ENCODE measurements at regions not wholly inside any gene's neighbourhood (a gene's known extent, or its start where the extent isn't known, plus 50 kb on each side); places are given as distances from the start of the nearest gene placed in this dataset.

- no peaks in the 10 kb centered on the region for H3K4me1 Mint-ChIP-seq
- H3K36me3 Mint-ChIP-seq (ENCODE audit: low read depth), result no peaks in the 10 kb centered on the region
- H3K9me3 Mint-ChIP-seq, result no peaks in the 10 kb centered on the region
- TF ChIP-seq CTCF (IDR thresholded peaks at IDR 0.05; ENCODE audit: unreplicated experiment in 3 of 3), result no peak
- no peak overlapping the region for H3K4me3 Mint-ChIP-seq
- H3K27me3 Mint-ChIP-seq (ENCODE audit: low read depth), result peaks cover 13% of the 10 kb centered on the region
- H3K27ac Mint-ChIP-seq, result no peak overlapping the region
These were observed 71.7 kb upstream of the DRD2 start for GRCh38 chr11:113546757-113547507.

DNA sequence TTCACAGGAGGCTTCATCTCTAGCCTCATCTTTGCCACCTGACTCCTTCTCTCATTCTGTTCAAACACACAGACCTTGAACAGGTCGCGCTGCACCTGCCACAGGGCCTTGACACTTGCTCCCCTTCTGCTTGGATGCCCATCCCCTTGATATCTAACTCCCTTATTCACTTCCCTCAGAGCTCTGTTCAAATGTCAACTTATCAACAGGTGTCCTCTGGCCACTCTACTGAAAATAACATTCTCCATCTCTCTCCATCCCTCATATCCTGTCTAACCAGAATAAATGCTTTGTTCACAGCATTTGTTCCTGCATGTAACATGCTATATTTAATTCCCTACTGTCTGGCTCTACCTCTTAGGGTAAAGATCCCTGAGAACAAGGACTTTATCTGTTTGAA, 67.2 kb upstream of the DRD2 start:
- no peaks in the 10 kb centered on the region for H3K4me1 Mint-ChIP-seq
- H3K27me3 Mint-ChIP-seq (ENCODE audit: low read depth), result peaks cover 28% of the 10 kb centered on the region

GRCh38 chr11:113540416-113541330, 65.5 kb upstream of the DRD2 start:
- Mint-ChIP-seq H3K36me3 (ENCODE audit: low read depth) (no peaks in the 10 kb centered on the region), H3K27ac (no peak overlapping the region), H3K4me3 (no peak overlapping the region), H3K4me1 (no peaks in the 10 kb centered on the region), H3K9me3 (no peaks in the 10 kb centered on the region), H3K27me3 (ENCODE audit: low read depth) (peaks cover 41% of the 10 kb centered on the region)
- TF ChIP-seq CTCF (IDR thresholded peaks at IDR 0.05; ENCODE audit: unreplicated experiment in 3 of 3), result no peak

More for the DNA sequence above, 67.2 kb upstream of the DRD2 start:
- H3K9me3 Mint-ChIP-seq, result no peaks in the 10 kb centered on the region
- H3K36me3 Mint-ChIP-seq (ENCODE audit: low read depth), result no peaks in the 10 kb centered on the region
- TF ChIP-seq CTCF (IDR thresholded peaks at IDR 0.05; ENCODE audit: unreplicated experiment in 3 of 3), result no peak
- H3K27ac Mint-ChIP-seq, result no peak overlapping the region
- no peak overlapping the region for H3K4me3 Mint-ChIP-seq

- no peak overlapping the region for H3K4me3 Mint-ChIP-seq
- no peak overlapping the region for H3K27ac Mint-ChIP-seq
- H3K27me3 Mint-ChIP-seq (ENCODE audit: low read depth), result peaks cover 54% of the 10 kb centered on the region
- no peaks in the 10 kb centered on the region for H3K36me3 Mint-ChIP-seq (ENCODE audit: low read depth)
- H3K4me1 Mint-ChIP-seq, result peaks cover 1% of the 10 kb centered on the region
- no peaks in the 10 kb centered on the region for H3K9me3 Mint-ChIP-seq
- TF ChIP-seq CTCF (IDR thresholded peaks at IDR 0.05; ENCODE audit: unreplicated experiment in 3 of 3), result no peak
These were observed 63.5 kb upstream of the DRD2 start for GRCh38 chr11:113538451-113539412.

- no peaks in the 10 kb centered on the region for H3K9me3 Mint-ChIP-seq
- H3K27ac Mint-ChIP-seq, result no peak overlapping the region
- no peaks in the 10 kb centered on the region for H3K36me3 Mint-ChIP-seq (ENCODE audit: low read depth)
- H3K4me1 Mint-ChIP-seq, result peaks cover 23% of the 10 kb centered on the region
- peaks cover 70% of the 10 kb centered on the region for H3K27me3 Mint-ChIP-seq (ENCODE audit: low read depth)
- no peak overlapping the region for H3K4me3 Mint-ChIP-seq
- TF ChIP-seq CTCF (IDR thresholded peaks at IDR 0.05; ENCODE audit: unreplicated experiment in 3 of 3), result no peak
These were observed 59.4 kb upstream of the DRD2 start for GRCh38 chr11:113534625-113535024.
